GM19372 (cell line): ENCODE measurements at regions not wholly inside any gene's neighbourhood (a gene's known extent, or its start where the extent isn't known, plus 50 kb on each side); places are given as distances from the start of the nearest gene placed in this dataset.
"Not testable (repeated sequence)": the region's sequence is repeated elsewhere in the genome, so short reads cannot be mapped to it uniquely, and the experiment has no call there.

ENCODE experiments used
- ATAC-seq: cut with Tn5 transposase; IDR thresholded peaks from one replicate; pipeline ENCODE4 v1.9.1; 2021; ENCODE audit warnings: mild to moderate bottlenecking, low read depth, moderate library complexity; ENCODE audit not compliant: unreplicated experiment

DNA sequence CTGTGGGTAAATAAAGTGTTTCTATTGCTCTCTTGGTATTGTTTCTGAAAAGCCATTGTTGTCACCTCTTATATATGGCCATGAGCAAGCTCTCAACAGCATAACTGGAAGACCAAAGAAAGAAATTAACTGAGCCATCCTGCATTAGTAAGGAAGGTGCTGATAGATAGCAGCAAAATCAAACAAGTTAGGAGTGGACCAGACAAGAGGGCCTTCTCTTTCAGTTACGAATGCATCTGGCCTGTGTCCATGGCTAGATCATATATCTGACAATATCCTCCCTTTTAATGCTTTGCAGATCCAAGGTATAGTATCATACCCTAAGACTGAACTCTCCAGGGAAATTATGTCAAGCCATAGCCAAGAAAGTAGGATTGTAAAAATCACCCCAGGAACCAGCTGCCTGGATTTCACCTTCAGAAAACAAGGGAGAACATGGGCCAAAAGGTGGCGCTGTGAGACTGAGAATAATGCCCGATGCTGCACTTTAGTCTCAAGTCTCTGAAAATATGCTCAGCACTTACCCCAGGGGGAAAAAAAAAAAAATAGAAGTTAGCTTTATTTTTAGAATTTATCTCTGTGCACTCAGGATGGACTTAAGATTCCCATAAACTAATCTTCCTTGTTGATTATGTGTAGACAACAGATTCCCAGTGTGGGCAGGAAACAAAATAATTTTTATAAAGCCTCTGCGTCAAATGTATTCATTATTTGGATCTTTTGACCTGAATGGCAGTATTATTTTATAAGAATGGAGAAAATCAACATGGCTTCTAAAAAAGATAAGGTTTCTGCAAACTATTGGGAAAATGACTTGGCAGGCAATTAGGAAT, 415.1 kb downstream of the ETS1 start:
- peak; percentile 86 for ATAC-seq

DNA sequence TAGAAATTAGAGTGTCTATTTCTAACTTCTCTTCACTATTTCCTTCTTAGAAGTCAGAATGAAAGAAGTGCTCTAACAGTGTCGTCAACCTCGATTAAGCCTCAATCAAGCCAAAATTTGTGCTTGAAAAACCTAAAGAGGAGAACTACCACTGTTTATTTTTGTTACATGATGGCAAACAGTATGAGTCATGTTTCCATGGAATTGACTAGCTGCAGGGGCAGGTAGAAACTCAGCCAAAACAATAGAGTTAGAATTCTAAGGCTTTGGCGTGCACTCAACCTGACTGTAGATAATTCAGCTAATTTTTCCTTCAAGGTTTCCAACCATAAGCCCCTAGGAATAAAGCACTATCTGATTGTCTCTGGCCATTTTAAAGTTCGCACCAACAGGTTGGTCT, 415.9 kb downstream of the ETS1 start:
- no peak for ATAC-seq

DNA sequence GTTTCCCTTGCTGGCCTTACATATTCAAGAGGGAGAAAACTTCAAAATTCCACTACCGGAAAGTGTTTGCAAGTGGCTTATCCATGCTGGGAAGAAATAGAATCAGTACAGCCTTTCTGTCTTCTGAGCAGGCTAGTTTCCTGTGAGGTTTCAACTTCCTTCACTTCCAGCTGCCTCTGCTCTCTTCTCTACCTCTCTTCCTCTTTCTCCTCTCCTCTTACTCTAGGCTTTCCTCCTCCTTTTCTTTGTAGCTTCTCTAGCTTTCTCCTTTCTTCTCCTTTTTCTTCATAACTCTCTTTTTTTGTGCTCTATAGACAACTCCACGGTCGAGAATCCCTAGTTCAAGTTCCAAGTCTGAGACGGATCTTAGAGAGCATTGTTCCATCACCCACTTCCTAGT, 421.8 kb downstream of the ETS1 start:
- no peak for ATAC-seq

DNA sequence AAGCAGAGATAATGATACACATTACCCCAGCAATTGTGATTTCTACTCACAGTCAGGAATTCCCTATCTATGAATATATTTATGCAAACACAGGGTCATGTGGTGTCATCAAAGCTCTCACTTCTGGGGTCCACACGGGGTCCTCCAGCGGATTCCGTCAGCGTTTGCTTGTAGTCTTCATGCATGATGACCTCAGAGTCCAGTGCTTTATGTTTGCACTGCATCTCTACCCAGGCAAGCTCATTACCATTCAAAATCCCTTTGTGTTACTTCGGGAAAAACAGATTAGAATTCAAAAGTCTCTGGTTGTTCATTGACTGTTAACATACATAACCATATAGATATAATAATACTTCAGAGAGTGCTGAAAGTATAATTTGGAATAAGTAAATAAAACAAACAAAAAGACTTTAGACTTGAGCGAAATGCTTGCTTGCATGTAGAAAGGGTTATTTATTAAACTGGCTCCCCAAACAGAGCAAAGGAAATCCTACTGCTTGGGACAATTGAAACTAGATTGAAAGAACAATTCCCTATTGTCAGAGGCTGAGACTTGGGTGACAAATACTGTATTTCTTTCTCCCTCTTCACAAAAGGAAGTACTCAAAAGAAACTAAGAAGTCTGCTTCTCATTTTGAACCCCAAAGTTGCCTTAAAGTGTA, 423.1 kb downstream of the ETS1 start:
- ATAC-seq = no peak

DNA sequence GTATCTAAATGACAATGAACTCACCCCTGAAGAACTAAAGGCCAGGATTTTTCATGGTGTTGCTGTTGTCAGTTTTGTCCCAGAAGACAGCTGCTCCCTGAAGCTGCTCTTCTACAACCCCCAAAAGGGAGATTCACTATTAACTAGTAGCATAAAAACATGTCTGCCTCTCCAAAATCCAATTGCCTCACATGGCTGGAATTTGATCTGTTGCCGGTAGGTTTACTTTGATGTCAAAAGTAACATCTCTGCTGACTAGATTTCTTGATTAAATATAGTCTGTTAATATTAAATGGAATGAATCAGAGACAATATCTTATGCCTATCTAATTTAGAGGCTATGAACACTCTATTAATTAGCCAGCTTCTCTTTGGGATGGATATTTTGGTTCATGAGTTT, 425.4 kb downstream of the ETS1 start:
- no peak for ATAC-seq

DNA sequence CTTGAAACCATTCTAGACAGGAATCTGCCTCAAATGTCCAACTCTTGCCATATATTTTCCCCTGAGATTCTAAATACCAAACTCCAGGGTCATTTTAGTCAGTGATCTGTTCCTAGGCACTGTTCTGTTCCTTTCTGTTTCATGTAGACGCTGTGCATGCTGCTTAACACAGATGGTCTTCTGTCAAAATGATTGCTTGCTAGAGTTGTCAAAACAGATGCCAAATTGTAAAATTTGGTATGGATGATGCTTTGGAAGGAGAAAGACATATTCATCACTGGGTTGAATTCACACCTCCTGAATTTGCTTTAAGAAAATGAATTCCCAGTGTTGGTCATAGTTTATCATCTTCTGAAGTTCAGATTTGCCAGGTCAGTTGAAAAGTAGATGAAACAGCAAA, 425.9 kb downstream of the ETS1 start:
- ATAC-seq = no peak

DNA sequence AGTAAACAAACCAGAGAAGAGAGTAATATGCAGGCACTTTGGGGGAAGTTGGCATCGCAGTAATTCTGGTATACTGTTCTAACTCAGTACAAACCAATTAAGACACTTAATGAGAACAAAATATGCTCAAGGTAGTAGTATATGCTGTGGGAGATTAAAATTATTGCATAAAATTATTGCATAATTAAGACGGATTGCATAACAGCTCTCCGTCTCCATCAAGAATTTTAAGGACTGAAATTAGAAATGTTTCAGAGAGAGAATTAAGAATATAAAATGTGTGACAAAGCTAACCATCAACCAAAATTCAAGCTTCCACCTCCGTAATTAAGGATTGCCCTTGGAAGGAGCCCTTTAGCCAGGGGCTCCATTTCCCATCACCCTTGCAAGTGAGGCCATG, 428.5 kb downstream of the ETS1 start:
- ATAC-seq = no peak

DNA sequence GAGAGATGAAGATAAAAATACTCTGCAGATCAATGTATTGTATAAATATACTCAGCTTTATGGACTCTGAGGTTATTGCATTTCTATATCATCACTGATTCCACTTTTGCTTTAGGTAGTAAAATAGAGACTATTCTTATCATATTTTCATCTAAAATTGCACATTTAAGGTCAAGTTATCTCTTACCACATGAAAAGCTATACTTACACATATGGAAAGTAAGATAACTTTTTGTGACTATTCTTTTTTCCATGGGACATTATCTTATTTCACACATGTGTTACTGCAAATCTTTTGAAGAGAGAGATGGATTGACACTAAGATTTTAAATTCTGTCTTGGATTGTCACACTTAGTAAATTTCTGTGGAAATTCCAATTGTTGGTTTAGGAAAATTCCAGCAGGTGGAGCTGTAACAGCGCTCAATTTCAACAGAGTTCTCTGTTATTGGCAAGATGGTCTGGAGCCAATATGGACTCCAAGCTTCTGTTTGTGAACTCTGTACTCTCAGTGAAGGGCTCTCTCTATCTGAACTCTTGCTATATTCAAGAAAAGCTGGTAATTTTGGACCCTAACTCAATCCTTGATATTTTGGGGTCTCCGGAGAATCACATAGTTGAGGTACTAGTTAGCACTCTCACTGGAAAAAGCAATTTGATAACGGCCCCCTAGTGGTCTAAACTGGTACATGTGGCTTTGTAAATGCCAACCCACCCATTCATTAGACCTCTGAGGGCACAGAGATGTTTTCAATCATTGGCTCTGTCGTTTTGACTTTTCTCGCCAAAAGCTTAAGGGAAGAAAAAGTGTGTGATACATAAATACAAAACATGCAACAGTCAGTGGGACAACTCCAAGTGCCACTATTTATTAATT, 429.7 kb downstream of the ETS1 start:
- ATAC-seq = peak; percentile 95

DNA sequence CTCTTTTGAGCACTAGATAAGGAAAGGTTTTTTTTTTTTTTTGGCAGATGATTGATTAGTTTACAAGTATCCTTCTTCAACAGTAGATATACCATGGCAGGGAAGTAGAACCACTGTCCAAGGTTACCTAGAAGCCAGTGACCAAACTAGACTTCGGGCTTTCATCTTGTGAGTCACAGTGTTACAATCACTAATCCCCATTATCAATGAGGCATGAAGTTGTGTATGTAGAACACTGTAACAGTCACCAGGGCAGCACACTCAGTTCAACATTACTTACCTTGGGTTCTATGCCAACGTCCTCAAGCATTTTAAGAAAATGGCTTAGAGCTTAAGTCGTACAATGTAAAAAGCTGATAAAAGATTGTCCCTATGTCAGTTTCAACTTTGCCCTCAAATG, 430.9 kb downstream of the ETS1 start:
- no peak for ATAC-seq

DNA sequence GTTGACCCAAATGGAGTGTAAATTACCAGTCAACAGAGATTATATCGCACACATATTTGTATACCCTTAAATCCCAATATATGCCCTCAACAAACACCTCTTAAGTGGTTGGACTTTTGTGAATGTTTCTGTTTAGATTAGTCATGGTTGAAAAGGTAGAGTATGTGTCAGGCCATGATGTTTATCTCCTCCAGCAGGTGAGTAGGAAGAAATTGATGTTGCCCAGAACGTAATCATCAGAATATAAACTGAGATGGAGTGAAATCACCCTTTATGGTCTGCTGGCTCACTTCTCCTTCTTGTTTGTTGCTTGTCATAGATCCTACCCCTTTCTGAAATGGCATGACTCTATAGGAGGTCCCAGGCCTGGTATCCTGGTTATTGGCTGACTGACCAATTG, 431.8 kb downstream of the ETS1 start:
- no peak for ATAC-seq

DNA sequence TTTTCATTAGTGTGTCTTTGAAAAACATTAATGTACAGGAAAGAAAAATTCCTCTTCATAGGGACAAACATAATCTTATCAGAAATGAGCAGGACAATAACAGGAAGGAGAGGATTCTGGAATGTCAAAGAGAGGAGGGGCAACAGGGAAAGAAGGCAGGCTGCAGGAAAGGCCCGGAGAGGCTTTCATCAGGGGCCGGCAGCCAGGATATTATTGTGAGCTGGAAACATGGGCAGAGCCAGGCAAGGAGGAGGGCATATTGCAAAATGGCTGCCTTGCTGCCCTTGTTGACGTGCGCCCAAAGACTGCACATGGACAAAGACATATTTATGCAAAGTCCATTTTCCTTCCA, 433.7 kb downstream of the ETS1 start:
- ATAC-seq = no peak

DNA sequence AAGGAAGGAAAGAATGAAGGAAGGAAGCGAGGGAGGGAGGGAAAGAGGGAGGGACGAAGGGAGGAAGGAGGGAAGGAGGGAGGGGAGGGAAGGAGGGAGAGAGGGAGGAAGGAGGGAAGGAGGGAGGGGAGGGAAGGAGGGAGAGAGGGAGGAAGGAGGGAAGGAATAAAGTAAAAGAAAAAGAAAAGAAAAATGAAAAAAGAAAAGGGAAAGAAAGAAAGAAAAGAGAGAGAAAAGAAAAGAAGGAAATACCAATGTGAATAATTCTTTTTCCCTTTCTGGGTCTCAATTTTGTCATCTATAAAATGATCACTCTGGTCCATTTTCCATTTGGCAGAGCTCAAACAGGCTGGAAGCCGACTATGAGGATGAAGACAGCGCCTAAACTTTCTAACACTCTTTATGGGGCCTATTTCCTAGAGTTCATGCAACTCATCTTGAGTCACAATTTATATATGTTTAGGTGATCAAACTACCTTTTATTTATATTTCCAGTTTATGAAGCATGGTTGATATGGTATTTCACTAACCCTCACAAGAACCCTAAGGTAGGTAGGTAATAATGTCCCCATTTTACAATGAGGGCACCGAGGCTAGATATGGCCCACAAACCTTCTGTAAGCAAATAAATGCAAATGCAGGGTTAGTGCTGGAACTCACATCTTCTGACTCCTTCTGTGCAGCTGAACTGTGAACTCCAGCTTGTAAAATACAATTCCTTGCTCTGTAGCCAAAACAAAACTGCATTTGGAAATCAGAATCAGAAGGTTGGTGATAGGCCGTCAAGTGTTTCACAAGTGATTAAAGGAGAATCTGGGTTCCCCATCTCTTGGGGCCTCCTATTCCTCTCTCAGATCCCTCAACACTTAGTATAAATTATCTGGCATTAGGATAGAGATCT, 434.3 kb downstream of the ETS1 start:
- ATAC-seq = no peak

DNA sequence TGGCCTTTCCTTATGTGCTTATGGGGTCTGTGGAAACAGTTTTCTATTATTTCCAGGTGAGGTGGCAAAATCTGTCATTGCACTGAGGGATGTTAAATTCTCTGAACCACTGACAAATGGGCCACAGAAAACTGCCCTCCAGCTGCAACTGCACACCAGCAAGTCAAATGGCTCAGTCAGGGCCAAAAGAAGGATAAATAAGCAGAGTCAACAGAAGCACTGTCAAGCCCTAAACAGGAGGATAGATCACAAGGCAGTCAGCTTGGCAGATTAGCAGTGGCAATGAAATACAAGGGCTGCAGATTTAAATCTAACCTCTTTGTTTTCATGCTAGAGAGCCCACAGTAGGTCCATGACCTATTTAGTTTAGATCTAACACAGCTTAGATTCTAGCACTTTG, 435.6 kb downstream of the ETS1 start:
- no peak for ATAC-seq

DNA sequence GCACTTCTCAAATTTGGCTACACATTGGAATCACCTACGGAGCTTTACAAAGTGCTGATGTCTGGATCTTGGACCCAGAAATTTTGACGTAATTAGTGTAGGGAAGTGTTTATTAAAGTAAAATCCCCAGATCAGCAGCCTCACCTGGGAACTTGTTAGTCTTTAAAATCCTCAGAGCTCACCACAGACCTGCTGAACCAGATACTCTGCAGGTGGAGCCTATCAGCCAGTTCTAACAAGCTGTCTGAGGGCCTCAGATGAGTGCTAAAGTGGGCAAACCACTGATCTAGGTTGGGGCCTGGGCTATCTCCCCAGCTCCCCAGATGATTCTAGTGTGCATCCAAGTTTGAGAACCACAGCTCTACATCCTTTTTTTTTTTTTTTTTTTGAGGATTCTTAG, 436.0 kb downstream of the ETS1 start:
- ATAC-seq = no peak

DNA sequence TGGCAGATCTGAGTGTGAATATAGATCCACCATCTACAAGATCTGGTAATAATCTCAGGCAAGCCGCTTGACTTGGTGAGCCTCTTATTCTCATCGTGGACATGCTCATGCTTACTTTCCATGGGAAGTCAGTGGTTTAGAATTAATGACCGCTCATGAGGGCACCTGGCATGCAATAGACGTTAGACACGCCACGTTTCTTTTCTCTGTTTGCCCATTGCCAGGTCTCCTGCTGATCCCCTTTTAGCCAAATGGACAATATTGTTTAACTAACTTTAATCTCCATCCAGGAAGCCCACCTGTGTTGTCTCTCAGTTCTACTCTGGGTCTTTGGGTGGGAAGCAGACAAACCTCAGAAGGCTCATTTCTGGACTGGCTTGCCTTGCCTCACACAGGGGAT, 439.1 kb downstream of the ETS1 start:
- ATAC-seq = no peak

DNA sequence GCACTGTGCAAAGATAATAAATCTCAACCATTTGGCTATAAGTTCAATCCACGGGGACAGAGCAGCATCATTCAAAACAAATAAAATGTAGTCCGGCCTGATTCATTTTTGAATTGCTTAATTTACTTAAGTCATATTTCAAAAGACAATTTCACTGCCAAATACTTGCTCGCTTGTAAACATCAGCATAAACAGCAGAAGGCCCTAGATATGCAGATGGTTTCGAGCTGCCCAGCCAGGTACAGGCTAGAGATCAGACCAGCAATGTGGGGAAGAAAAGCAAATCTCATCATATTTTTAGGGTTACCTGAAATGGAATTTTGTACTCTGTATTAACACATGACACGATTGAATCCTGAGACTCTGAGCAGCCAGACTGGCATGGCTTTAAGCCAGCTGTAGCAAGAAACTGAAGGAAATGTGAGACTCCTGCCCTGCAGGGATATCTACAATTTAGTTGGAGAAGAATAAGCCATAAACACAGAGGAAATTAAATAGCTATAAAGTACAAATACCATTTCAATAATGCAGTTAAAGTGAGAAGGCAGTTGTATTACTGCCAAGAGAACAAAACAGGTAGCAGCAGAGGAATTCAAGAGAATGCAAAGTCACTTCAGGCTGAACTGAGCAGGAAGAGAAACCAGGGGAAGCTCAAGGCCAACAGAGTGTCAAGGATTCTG, 440.3 kb downstream of the ETS1 start:
- no peak for ATAC-seq

DNA sequence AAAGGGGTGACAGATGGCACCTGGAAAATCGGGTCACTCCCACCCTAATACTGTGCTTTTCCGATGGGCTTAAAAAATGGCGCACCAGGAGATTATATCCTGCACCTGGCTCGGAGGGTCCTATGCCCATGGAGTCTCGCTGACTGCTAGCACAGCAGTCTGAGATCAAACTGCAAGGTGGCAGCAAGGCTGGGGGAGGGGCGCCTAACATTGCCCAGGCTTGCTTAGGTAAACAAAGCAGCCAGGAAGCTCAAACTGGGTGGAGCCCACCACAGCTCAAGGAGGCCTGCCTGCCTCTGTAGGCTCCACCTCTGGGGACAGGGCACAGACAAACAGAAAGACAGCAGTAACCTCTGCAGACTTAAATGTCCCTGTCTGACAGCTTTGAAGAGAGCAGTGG, 447.1 kb downstream of the ETS1 start:
- ATAC-seq = not testable (repeated sequence)

DNA sequence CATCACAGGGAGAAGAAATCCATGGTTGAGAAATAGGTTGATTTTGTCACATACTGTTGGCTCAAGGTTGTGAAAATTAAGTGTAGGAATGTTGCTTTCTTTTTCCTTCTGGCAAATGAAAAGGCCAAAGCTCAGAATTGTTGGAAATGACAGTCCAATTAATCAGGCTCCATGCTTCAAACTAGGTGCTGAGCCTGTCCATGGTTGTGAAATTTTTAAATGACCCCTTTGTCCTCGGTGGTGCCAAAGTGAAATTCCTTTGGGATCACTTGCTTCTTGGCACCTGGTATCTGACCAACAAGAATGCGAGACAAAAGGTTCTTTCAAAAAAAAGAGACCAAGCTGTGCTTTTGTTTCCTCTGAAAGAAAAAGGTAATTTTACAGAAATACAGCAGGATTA, 451.9 kb downstream of the ETS1 start:
- no peak for ATAC-seq

DNA sequence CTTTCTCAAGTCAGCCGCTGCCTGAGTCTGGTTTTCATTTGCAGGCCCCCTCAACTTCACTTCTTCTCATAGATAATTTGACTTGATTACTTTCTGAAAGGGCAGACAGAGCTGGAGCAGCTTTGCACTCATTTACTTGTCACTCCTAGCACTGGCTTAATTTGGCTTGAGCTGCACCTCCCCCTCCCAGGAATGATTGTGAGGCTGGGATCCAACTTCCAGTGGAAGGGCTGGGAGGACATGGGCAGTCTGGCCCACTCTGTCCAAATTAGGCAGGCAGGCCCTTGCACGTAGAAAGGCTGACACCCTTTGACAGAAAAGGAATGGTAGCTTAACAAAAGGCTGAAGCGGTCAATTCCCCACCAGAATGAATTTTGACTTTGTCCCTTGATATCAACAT, 453.9 kb downstream of the ETS1 start:
- no peak for ATAC-seq

DNA sequence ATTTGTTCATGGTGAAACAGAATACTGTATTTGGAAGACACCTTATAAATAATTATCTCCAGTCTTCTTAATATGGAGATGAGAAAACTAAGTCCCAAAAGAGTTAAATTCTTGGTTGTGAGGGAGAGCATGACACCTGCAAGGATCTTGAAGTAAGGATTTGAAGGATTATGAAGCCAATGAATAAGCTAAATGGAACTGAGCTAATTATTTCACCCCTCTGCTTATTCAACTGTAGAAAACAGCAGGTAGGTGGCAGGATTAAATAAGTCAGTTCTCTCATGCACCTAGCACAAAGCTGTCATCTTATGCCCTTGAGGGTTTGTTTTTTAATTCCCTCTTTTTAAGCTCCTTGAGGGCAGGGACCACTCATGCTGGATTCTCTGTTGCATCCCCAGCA, 457.3 kb downstream of the ETS1 start:
- ATAC-seq = no peak
